Hepatocyte (in vitro differentiated cells): ENCODE measurements at regions not wholly inside any gene's neighbourhood (a gene's known extent, or its start where the extent isn't known, plus 50 kb on each side); places are given as distances from the start of the nearest gene placed in this dataset.

ENCODE experiments used
- EZH2 ChIP-seq: fragments of 200-600 bp; sonication (generic); IDR thresholded peaks from 2 replicates; pipeline ENCODE4 v1.6.1; 2016; ENCODE audit warnings: antibody characterized with exemption, mild to moderate bottlenecking, borderline replicate concordance
- TF ChIP-seq, protein P1 (sequence below): fragments of 200-600 bp; sonication (generic); IDR thresholded peaks from 2 replicates; pipeline ENCODE4 v1.5.1; 2016; ENCODE audit warnings: antibody characterized with exemption, mild to moderate bottlenecking; ENCODE audit not compliant: poor library complexity

DNA sequence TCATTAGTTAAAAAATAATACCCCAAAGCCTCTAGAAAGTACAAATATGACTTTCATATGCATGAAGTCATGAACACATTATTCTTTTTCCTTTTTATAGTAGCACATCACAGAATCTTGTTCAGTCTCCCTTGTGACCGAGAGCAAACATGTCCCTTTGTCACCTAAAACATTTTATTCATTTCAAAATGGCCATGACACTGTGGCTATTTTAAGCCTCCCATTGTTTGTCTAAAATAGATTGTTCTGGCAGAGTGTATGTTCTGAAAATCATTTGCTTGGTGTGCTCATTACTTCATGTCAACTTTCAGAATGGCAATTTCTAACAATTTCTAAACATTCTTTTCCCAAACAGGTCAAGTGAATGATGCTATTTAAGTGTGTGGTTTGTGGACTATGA is 865.0 kb downstream of the JRKL start:
- TF ChIP-seq, protein P1, sequence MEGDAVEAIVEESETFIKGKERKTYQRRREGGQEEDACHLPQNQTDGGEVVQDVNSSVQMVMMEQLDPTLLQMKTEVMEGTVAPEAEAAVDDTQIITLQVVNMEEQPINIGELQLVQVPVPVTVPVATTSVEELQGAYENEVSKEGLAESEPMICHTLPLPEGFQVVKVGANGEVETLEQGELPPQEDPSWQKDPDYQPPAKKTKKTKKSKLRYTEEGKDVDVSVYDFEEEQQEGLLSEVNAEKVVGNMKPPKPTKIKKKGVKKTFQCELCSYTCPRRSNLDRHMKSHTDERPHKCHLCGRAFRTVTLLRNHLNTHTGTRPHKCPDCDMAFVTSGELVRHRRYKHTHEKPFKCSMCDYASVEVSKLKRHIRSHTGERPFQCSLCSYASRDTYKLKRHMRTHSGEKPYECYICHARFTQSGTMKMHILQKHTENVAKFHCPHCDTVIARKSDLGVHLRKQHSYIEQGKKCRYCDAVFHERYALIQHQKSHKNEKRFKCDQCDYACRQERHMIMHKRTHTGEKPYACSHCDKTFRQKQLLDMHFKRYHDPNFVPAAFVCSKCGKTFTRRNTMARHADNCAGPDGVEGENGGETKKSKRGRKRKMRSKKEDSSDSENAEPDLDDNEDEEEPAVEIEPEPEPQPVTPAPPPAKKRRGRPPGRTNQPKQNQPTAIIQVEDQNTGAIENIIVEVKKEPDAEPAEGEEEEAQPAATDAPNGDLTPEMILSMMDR = no peak
- no peak for TF ChIP-seq EZH2
